ENCODE measurements at regions not wholly inside any gene's neighbourhood (a gene's known extent, or its start where the extent isn't known, plus 50 kb on each side); places are given as distances from the start of the nearest gene placed in this dataset.

GRCh38 chr21:15601390-15601789, 128.4 kb upstream of the USP25 start:
- no peak overlapping the region for H3K27ac ChIP-seq (ENCODE audit: low read depth, low read length)
- H3K36me3 ChIP-seq (ENCODE audit: control insufficient read depth in 3 of 3, insufficient read depth in 3 of 3, low read length in 3 of 3): no peaks in the 10 kb centered on the region
- no peak overlapping the region for H3K9ac ChIP-seq (ENCODE audit: low read depth in 1 of 3, low read length in 3 of 3)
- H3K27me3 ChIP-seq (ENCODE audit: control insufficient read depth in 3 of 3, insufficient read depth in 3 of 3, low read length in 3 of 3): no peaks in the 10 kb centered on the region
- no peaks in the 10 kb centered on the region for H3K4me1 ChIP-seq (ENCODE audit: control insufficient read depth in 3 of 3, insufficient read depth in 3 of 3, low read length in 3 of 3)
- H3K4me3 ChIP-seq (ENCODE audit: low read length in 3 of 3): no peak overlapping the region
- H3K9me3 ChIP-seq (ENCODE audit: control insufficient read depth in 3 of 3, low read length in 3 of 3): no peaks in the 10 kb centered on the region

- H3K9me3 ChIP-seq (ENCODE audit: control insufficient read depth in 3 of 3, low read length in 3 of 3): no peaks in the 10 kb centered on the region
- no peak overlapping the region for H3K27ac ChIP-seq (ENCODE audit: low read depth, low read length)
- H3K9ac ChIP-seq (ENCODE audit: low read depth in 1 of 3, low read length in 3 of 3): no peak overlapping the region
- no peaks in the 10 kb centered on the region for H3K4me1 ChIP-seq (ENCODE audit: control insufficient read depth in 3 of 3, insufficient read depth in 3 of 3, low read length in 3 of 3)
- H3K27me3 ChIP-seq (ENCODE audit: control insufficient read depth in 3 of 3, insufficient read depth in 3 of 3, low read length in 3 of 3): no peaks in the 10 kb centered on the region
- H3K36me3 ChIP-seq (ENCODE audit: control insufficient read depth in 3 of 3, insufficient read depth in 3 of 3, low read length in 3 of 3): no peaks in the 10 kb centered on the region
- no peak overlapping the region for H3K4me3 ChIP-seq (ENCODE audit: low read length in 3 of 3)
These were observed 125.4 kb upstream of the USP25 start for GRCh38 chr21:15604413-15604812.

GRCh38 chr21:15614766-15615165, 115.0 kb upstream of the USP25 start:
- Histone ChIP-seq H3K9me3 (ENCODE audit: control insufficient read depth in 3 of 3, low read length in 3 of 3) (no peaks in the 10 kb centered on the region), H3K4me3 (ENCODE audit: low read length in 3 of 3) (no peak overlapping the region), H3K4me1 (ENCODE audit: control insufficient read depth in 3 of 3, insufficient read depth in 3 of 3, low read length in 3 of 3) (no peaks in the 10 kb centered on the region), H3K9ac (ENCODE audit: low read depth in 1 of 3, low read length in 3 of 3) (no peak overlapping the region), H3K27ac (ENCODE audit: low read depth, low read length) (no peak overlapping the region), H3K27me3 (ENCODE audit: control insufficient read depth in 3 of 3, insufficient read depth in 3 of 3, low read length in 3 of 3) (no peaks in the 10 kb centered on the region), H3K36me3 (ENCODE audit: control insufficient read depth in 3 of 3, insufficient read depth in 3 of 3, low read length in 3 of 3) (no peaks in the 10 kb centered on the region)

DNA sequence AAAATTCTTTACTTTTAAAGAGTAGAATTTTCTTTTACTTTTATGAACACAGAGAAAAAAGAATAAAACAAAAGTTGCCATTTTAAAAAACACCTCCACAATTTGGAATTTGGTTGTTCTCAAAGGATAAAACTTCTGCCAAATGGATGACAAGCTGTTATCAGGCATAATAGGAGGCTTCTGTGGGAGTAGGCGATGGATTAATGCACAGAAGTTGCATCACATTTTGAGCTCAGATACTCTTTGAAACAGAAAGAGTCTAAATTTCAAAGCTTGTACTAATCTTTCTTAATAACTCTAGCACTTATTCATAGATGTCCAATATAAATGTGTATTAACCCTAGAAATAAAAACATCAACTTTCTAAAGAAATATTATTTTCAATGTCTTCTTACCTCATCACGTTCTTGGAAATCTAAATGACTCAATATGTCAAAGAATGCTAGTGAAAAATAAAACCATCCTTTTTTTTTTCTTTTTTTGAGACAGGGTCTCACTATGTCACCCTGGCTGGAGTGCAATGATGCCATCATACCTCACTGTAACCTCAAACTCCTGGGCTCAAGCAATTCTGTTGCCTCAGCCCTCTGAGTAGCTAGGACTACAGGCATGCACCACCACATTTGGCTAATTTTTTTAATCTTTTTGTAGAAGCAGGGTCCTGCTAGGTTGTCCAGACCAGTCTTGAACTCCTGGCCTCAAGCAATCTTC, 112.8 kb upstream of the USP25 start:
- Histone ChIP-seq H3K4me3 (ENCODE audit: low read length in 3 of 3) (no peak overlapping the region), H3K4me1 (ENCODE audit: control insufficient read depth in 3 of 3, insufficient read depth in 3 of 3, low read length in 3 of 3) (no peaks in the 10 kb centered on the region), H3K27ac (ENCODE audit: low read depth, low read length) (no peak overlapping the region), H3K9ac (ENCODE audit: low read depth in 1 of 3, low read length in 3 of 3) (no peak overlapping the region), H3K9me3 (ENCODE audit: control insufficient read depth in 3 of 3, low read length in 3 of 3) (no peaks in the 10 kb centered on the region), H3K36me3 (ENCODE audit: control insufficient read depth in 3 of 3, insufficient read depth in 3 of 3, low read length in 3 of 3) (no peaks in the 10 kb centered on the region), H3K27me3 (ENCODE audit: control insufficient read depth in 3 of 3, insufficient read depth in 3 of 3, low read length in 3 of 3) (no peaks in the 10 kb centered on the region)

GRCh38 chr21:15617964-15618363, 111.8 kb upstream of the USP25 start:
- H3K36me3 ChIP-seq (ENCODE audit: control insufficient read depth in 3 of 3, insufficient read depth in 3 of 3, low read length in 3 of 3): no peaks in the 10 kb centered on the region
- H3K9ac ChIP-seq (ENCODE audit: low read depth in 1 of 3, low read length in 3 of 3): no peak overlapping the region
- no peaks in the 10 kb centered on the region for H3K9me3 ChIP-seq (ENCODE audit: control insufficient read depth in 3 of 3, low read length in 3 of 3)
- no peaks in the 10 kb centered on the region for H3K27me3 ChIP-seq (ENCODE audit: control insufficient read depth in 3 of 3, insufficient read depth in 3 of 3, low read length in 3 of 3)
- no peaks in the 10 kb centered on the region for H3K4me1 ChIP-seq (ENCODE audit: control insufficient read depth in 3 of 3, insufficient read depth in 3 of 3, low read length in 3 of 3)
- no peak overlapping the region for H3K27ac ChIP-seq (ENCODE audit: low read depth, low read length)
- H3K4me3 ChIP-seq (ENCODE audit: low read length in 3 of 3): no peak overlapping the region

- no peak overlapping the region for H3K27ac ChIP-seq (ENCODE audit: low read depth, low read length)
- no peaks in the 10 kb centered on the region for H3K4me1 ChIP-seq (ENCODE audit: control insufficient read depth in 3 of 3, insufficient read depth in 3 of 3, low read length in 3 of 3)
- no peaks in the 10 kb centered on the region for H3K36me3 ChIP-seq (ENCODE audit: control insufficient read depth in 3 of 3, insufficient read depth in 3 of 3, low read length in 3 of 3)
- H3K27me3 ChIP-seq (ENCODE audit: control insufficient read depth in 3 of 3, insufficient read depth in 3 of 3, low read length in 3 of 3): no peaks in the 10 kb centered on the region
- H3K9ac ChIP-seq (ENCODE audit: low read depth in 1 of 3, low read length in 3 of 3): no peak overlapping the region
- no peaks in the 10 kb centered on the region for H3K9me3 ChIP-seq (ENCODE audit: control insufficient read depth in 3 of 3, low read length in 3 of 3)
- no peak overlapping the region for H3K4me3 ChIP-seq (ENCODE audit: low read length in 3 of 3)
These were observed 108.9 kb upstream of the USP25 start for GRCh38 chr21:15620892-15621291.

DNA sequence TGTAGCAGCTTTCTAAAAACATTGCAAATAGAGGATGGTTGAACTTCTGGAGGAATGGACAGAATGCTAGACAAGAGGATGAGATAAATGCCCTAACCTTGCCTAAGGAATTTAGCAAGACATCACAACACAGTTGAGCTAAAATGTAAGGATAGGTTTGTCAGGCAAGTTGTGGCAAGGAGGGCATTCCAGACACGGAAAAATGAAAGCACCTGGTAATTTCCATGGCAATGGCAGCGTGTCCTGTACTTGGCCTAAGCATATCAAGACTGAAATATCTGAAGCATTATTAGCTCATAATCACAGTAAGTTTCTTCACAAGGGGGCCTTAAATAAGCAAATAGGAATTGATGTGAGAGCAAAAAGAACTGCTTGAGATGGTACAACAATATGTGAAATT, 105.1 kb upstream of the USP25 start:
- H3K9ac ChIP-seq (ENCODE audit: low read depth in 1 of 3, low read length in 3 of 3): no peak overlapping the region
- H3K36me3 ChIP-seq (ENCODE audit: control insufficient read depth in 3 of 3, insufficient read depth in 3 of 3, low read length in 3 of 3): no peaks in the 10 kb centered on the region
- no peak overlapping the region for H3K27ac ChIP-seq (ENCODE audit: low read depth, low read length)
- H3K27me3 ChIP-seq (ENCODE audit: control insufficient read depth in 3 of 3, insufficient read depth in 3 of 3, low read length in 3 of 3): no peaks in the 10 kb centered on the region
- H3K4me1 ChIP-seq (ENCODE audit: control insufficient read depth in 3 of 3, insufficient read depth in 3 of 3, low read length in 3 of 3): no peaks in the 10 kb centered on the region
- no peak overlapping the region for H3K4me3 ChIP-seq (ENCODE audit: low read length in 3 of 3)
- H3K9me3 ChIP-seq (ENCODE audit: control insufficient read depth in 3 of 3, low read length in 3 of 3): no peaks in the 10 kb centered on the region

DNA sequence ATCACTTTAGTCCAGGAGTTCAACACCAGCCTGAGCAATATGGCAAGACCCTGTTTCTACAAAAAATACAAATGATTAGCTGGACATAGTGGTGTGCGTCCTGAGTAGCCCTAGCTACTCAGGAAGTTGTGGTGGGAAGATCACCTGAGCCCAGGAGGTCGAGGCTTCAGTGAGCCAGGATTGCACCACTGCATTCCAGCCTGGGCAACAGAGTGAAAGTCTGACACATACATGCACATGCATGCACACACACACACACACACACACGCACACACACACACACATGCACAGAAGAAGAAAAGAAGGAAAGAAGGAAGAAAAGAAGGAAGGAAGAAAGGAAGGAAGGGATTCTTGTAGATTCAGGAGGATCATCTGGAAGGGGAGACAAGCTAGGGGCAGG, 104.4 kb upstream of the USP25 start:
- Histone ChIP-seq H3K27ac (ENCODE audit: low read depth, low read length) (no peak overlapping the region), H3K4me3 (ENCODE audit: low read length in 3 of 3) (no peak overlapping the region), H3K36me3 (ENCODE audit: control insufficient read depth in 3 of 3, insufficient read depth in 3 of 3, low read length in 3 of 3) (no peaks in the 10 kb centered on the region), H3K4me1 (ENCODE audit: control insufficient read depth in 3 of 3, insufficient read depth in 3 of 3, low read length in 3 of 3) (no peaks in the 10 kb centered on the region), H3K9me3 (ENCODE audit: control insufficient read depth in 3 of 3, low read length in 3 of 3) (no peaks in the 10 kb centered on the region), H3K9ac (ENCODE audit: low read depth in 1 of 3, low read length in 3 of 3) (no peak overlapping the region), H3K27me3 (ENCODE audit: control insufficient read depth in 3 of 3, insufficient read depth in 3 of 3, low read length in 3 of 3) (no peaks in the 10 kb centered on the region)

GRCh38 chr21:15626031-15626430, 103.8 kb upstream of the USP25 start:
- Histone ChIP-seq H3K27me3 (ENCODE audit: control insufficient read depth in 3 of 3, insufficient read depth in 3 of 3, low read length in 3 of 3) (no peaks in the 10 kb centered on the region), H3K4me1 (ENCODE audit: control insufficient read depth in 3 of 3, insufficient read depth in 3 of 3, low read length in 3 of 3) (no peaks in the 10 kb centered on the region), H3K9me3 (ENCODE audit: control insufficient read depth in 3 of 3, low read length in 3 of 3) (no peaks in the 10 kb centered on the region), H3K9ac (ENCODE audit: low read depth in 1 of 3, low read length in 3 of 3) (no peak overlapping the region), H3K4me3 (ENCODE audit: low read length in 3 of 3) (no peak overlapping the region), H3K36me3 (ENCODE audit: control insufficient read depth in 3 of 3, insufficient read depth in 3 of 3, low read length in 3 of 3) (no peaks in the 10 kb centered on the region), H3K27ac (ENCODE audit: low read depth, low read length) (no peak overlapping the region)

DNA sequence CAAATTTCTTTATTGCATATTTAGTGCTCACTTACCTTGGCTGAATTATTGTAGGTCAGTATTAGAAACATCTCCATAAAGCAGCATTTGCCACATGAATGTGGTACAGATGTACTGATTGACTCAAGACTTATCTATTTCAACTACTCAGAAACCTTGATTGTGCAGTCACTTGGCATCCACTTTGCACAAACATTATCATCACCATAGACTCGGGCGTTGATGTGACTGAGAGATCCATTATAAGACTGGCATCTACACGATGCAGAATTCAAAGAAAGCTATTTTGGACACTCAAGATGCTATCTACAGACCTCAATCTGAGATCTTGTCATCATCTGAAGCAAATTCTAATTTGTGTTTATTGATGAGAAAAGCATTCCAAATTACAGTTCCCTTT, 102.8 kb upstream of the USP25 start:
- H3K4me3 ChIP-seq (ENCODE audit: low read length in 3 of 3): no peak overlapping the region
- H3K27me3 ChIP-seq (ENCODE audit: control insufficient read depth in 3 of 3, insufficient read depth in 3 of 3, low read length in 3 of 3): no peaks in the 10 kb centered on the region
- no peaks in the 10 kb centered on the region for H3K36me3 ChIP-seq (ENCODE audit: control insufficient read depth in 3 of 3, insufficient read depth in 3 of 3, low read length in 3 of 3)
- no peak overlapping the region for H3K9ac ChIP-seq (ENCODE audit: low read depth in 1 of 3, low read length in 3 of 3)
- no peaks in the 10 kb centered on the region for H3K9me3 ChIP-seq (ENCODE audit: control insufficient read depth in 3 of 3, low read length in 3 of 3)
- H3K4me1 ChIP-seq (ENCODE audit: control insufficient read depth in 3 of 3, insufficient read depth in 3 of 3, low read length in 3 of 3): no peaks in the 10 kb centered on the region
- no peak overlapping the region for H3K27ac ChIP-seq (ENCODE audit: low read depth, low read length)

Data from skeletal muscle tissue (tissue), 3 donors.